ENCODE measurements at regions not wholly inside any gene's neighbourhood (a gene's known extent, or its start where the extent isn't known, plus 50 kb on each side); places are given as distances from the start of the nearest gene placed in this dataset.
"Not testable (repeated sequence)": the region's sequence is repeated elsewhere in the genome, so short reads cannot be mapped to it uniquely, and the experiment has no call there.

DNA sequence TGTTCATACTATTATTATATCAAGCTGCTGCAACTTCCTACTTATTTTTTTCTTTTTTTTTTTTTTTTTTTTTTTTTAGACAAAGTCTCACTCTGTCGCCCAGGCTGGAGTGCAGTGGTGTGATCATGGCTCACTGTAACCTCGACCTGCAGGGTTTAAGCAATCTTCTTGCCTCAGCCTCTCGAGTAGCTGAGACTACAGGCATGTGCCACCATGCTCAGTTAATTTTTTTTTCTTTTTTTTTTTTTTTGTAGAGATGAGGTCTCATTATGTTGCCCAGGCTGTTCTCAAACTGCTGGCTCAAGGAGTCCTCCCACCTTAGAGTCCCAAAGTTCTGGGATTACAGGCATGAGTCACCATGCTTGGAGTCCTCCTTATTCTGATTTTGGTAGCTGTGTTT, 165.2 kb upstream of the TBL1X start:
- DNase-seq (ENCODE audit: extremely low read depth in 1 of 11, low read depth in 9 of 11, low spot score in 4 of 11), result not testable (repeated sequence)

GRCh38 chrX:9301836-9302235, 163.0 kb upstream of the TBL1X start:
- DNase-seq (ENCODE audit: extremely low read depth in 1 of 11, low read depth in 9 of 11, low spot score in 4 of 11), result no peak

GRCh38 chrX:9302381-9302780, 162.5 kb upstream of the TBL1X start:
- no peak for DNase-seq (ENCODE audit: extremely low read depth in 1 of 11, low read depth in 9 of 11, low spot score in 4 of 11)

DNA sequence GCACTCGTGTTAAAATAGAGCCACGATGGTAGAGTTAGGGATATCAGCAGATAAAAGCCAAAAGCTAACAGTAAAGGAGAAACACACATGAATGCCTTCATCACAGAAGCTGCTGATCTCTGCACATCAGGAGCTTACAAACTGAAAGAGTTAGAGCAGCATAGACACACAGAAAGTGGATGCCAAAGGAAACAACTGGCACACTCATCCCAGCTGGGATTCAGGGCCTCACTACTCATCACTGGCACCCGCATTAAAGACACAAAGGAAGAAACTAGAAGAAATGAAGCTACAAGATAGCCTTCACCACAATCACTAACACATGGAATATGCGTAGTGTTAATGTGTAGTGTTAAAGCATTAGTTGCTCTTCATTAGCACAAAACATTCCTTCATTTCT, 156.4 kb upstream of the TBL1X start:
- DNase-seq (ENCODE audit: extremely low read depth in 1 of 11, low read depth in 9 of 11, low spot score in 4 of 11), result no peak

- DNase-seq (ENCODE audit: extremely low read depth in 1 of 11, low read depth in 9 of 11, low spot score in 4 of 11), result no peak
Measured at GRCh38 chrX:9310616-9311015, 154.2 kb upstream of the TBL1X start.

DNA sequence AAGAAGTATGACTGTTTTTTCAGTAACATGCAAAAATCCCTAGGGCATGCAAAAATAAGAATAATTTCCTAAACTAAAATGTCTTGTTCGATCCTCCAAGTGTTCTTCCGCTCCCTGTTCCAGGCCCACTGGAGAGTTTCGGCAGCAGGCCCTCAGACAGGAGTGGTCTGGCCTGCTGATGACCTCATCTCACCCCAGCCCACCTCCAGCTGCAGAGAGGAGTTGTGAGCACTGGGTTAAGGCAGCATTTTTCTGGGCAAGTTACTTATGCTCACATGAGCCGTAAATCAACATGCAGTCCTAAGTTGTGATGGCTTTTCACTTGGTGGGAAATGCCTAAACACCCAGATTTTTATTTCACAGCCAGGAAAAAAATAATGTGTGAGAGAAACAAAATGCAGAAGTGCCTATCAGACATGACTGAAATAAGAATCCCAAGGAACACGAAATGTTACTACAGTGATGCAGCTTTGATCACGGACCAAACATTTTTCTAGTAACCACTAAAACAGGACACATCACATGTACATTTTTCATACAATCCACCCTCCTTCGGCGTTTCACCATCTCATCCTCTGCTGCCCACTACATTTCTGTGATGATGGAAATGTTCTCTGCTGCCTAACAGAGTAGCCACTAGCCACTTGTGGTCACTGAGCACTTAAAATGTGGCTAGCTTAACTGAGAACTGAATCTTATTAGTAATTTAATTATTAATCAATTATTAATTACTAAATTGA, 153.3 kb upstream of the TBL1X start:
- DNase-seq (ENCODE audit: extremely low read depth in 1 of 11, low read depth in 9 of 11, low spot score in 4 of 11), result no peak

DNA sequence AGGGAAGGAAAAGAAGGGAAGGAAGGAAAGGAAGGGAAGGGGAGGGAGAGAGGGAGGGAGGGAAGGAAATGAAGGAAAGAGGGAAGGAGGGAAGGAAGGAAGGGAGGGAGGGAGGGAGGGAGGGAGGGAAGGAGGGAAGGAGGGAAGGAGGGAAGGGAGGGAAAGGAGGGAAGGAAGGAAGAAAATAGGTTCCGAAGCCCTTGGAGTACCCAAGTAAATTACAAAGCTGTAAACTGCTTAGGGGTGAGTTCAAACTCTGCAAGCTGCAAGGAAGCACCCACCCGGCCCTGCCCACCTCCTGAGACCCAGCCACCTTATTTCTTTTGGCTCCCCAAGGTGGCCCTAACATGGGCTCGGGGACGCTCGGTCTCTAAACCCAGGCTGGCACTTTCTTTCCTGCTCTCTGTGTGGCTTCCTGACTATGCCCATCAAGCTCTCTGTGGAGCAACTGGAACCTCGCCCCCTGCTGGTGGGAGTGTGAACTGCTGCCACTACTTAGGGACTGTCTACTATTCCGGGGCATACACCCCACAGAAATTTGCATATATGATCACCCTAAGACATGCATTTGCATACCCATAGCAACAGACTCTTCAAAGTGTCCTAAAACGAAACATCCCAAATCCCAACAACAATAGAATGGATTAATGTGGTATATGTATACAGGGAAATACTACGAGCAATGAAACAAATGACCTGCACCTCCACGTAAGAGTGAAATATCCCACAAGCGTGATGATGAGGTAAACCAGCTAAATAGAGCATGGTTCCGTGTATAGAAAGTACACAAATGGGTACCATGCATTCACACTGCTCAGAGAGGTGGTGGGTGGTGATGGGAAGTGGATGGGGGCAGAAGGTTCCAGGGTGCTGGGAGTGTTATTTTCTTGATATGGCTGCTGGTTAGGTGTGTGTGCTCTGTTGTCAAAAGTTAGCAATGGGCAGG, 151.7 kb upstream of the TBL1X start:
- no peak for DNase-seq (ENCODE audit: extremely low read depth in 1 of 11, low read depth in 9 of 11, low spot score in 4 of 11)

- no peak for DNase-seq (ENCODE audit: extremely low read depth in 1 of 11, low read depth in 9 of 11, low spot score in 4 of 11)
Measured at GRCh38 chrX:9315086-9315485, 149.8 kb upstream of the TBL1X start.

DNA sequence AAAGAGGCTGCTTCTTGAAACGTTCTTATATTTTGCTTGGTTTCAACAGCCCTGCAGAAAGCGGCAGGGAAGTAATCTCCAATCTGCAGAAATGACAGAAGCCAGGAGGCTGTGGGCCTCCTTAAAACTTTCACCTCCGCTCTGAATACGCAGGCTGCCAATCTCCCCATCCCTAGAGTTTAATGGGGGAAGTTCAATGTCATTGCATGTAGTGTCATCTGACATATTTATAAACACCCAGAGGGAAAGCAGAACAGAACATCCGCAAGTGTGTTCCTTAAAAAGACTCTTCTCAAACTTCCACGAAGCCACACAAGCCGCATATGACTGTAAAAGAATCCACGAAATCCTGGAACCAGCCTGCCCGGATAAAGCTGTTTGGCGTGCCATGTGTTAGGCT, 148.8 kb upstream of the TBL1X start:
- no peak for DNase-seq (ENCODE audit: extremely low read depth in 1 of 11, low read depth in 9 of 11, low spot score in 4 of 11)

- DNase-seq (ENCODE audit: extremely low read depth in 1 of 11, low read depth in 9 of 11, low spot score in 4 of 11), result no peak
Measured at GRCh38 chrX:9317176-9317575, 147.7 kb upstream of the TBL1X start.

GRCh38 chrX:9318213-9318612, 146.6 kb upstream of the TBL1X start:
- DNase-seq (ENCODE audit: extremely low read depth in 1 of 11, low read depth in 9 of 11, low spot score in 4 of 11), result no peak

- DNase-seq (ENCODE audit: extremely low read depth in 1 of 11, low read depth in 9 of 11, low spot score in 4 of 11), result no peak
Measured at GRCh38 chrX:9318766-9319165, 146.1 kb upstream of the TBL1X start.

DNA sequence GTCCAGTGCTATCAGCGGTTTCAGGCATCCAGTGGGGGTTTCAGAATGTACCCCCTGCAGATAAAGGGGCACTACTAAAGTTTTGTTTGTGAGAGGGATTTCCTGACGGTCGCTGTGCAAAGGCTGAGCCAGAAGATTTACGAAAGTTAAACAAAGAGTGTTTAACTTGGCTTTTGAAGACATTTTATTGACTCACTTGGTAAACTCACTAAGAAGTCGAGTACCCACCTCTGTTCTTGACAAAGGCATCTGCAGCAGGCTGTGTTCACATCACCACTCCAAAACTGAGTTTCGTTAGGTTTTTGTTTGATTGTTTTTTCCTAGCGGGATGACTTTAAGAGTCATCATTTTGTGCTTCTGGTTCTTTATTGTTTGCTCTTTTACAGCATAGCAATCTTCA, 143.9 kb upstream of the TBL1X start:
- DNase-seq (ENCODE audit: extremely low read depth in 1 of 11, low read depth in 9 of 11, low spot score in 4 of 11), result no peak

- DNase-seq (ENCODE audit: extremely low read depth in 1 of 11, low read depth in 9 of 11, low spot score in 4 of 11), result no peak
Measured at GRCh38 chrX:9324676-9325075, 140.2 kb upstream of the TBL1X start.

- DNase-seq (ENCODE audit: extremely low read depth in 1 of 11, low read depth in 9 of 11, low spot score in 4 of 11), result no peak
Measured at GRCh38 chrX:9326369-9326768, 138.5 kb upstream of the TBL1X start.

DNA sequence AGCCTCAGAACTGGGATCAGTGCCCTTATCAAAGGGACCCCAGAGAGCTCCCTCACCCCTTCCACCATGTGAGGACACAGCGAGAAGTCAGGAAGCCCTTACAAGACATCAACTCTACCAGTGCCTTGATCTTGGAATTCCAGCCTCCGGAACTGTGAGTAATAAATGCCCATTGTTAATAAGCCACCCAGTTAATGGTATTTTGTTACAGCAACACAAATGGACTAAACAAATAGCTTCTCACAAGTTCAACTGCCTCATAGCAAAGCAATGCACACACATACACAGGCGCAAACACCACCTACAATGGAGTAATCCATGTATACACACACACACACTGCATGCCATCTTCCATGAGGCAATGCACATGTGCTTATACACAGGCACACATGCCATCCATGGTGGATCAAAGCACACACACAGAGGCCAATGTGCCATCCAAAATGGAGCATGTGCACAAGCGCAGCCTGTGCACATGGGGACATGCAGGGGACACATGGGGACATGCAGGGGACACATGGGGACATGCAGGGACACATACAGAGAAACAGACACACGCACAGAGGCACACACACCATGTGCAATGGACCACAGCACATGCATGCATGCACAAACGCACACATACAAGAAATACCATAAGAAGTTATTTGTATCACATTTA, 137.6 kb upstream of the TBL1X start:
- no peak for DNase-seq (ENCODE audit: extremely low read depth in 1 of 11, low read depth in 9 of 11, low spot score in 4 of 11)

DNA sequence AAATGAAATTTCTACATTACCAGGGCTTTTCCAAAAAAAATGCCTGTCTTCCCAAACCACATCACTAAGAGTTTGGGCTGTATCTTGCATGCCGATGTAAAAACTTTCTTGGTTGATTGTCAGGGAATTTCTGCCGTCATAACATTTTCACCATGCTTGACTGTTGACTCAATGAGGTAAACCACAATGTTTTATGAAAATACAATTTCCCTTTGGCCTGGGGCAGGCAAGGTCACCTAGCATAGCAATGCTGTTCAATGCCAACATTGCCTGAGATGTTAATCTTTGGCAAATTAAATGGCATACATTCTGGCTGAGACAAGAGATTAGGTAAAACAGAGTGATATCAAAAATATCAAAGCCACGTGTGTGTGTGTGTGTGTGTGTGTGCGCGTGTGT, 137.1 kb upstream of the TBL1X start:
- DNase-seq (ENCODE audit: extremely low read depth in 1 of 11, low read depth in 9 of 11, low spot score in 4 of 11), result no peak

GRCh38 chrX:9329056-9329455, 135.8 kb upstream of the TBL1X start:
- DNase-seq (ENCODE audit: extremely low read depth in 1 of 11, low read depth in 9 of 11, low spot score in 4 of 11), result no peak

GRCh38 chrX:9330249-9330982, 134.4 kb upstream of the TBL1X start:
- no peak for DNase-seq (ENCODE audit: extremely low read depth in 1 of 11, low read depth in 9 of 11, low spot score in 4 of 11)

Data from renal cortex interstitium (tissue), 11 donors.